OCI-LY1 (cell line): ENCODE measurements at regions not wholly inside any gene's neighbourhood (a gene's known extent, or its start where the extent isn't known, plus 50 kb on each side); places are given as distances from the start of the nearest gene placed in this dataset.

Source experiments
- H2AFZ ChIP-seq: fragments of 200-600 bp; sonication (generic), shearing (Covaris generic); 2 replicates; pipeline ENCODE4 v1.6.0; 2014; ENCODE audit warnings: antibody characterized with exemption, mild to moderate bottlenecking, low read length
- H3F3A ChIP-seq: fragments of 200-600 bp; sonication (generic), shearing (Covaris generic); 2 replicates; pipeline ENCODE4 v1.6.0; 2014; ENCODE audit warnings: mild to moderate bottlenecking, antibody characterized with exemption, low read length, moderate library complexity; ENCODE audit not compliant: insufficient read depth
- H3K27ac ChIP-seq: fragments of 200-600 bp; sonication (generic); 2 replicates; pipeline ENCODE4 v1.5.1; 2014; ENCODE audit warnings: low read length, mixed run types, mild to moderate bottlenecking, low read depth; ENCODE audit not compliant: poor library complexity, severe bottlenecking
- H3K27me3 ChIP-seq: fragments of 200-600 bp; sonication (generic); 2 replicates; pipeline ENCODE4 v1.6.0; 2014; ENCODE audit warnings: antibody characterized with exemption, mild to moderate bottlenecking, low read length, moderate library complexity; ENCODE audit not compliant: insufficient read depth
- H3K36me3 ChIP-seq: fragments of 200-600 bp; sonication (generic); 2 replicates; pipeline ENCODE4 v1.6.1; 2014; ENCODE audit warnings: mild to moderate bottlenecking, antibody characterized with exemption, low read length, moderate library complexity, mixed read lengths; ENCODE audit not compliant: insufficient read depth
- H3K4me1 ChIP-seq: fragments of 200-600 bp; sonication (generic); 2 replicates; pipeline ENCODE4 v1.5.1; 2014; ENCODE audit warnings: mild to moderate bottlenecking, low read length, moderate library complexity; ENCODE audit not compliant: insufficient read depth, severe bottlenecking
- H3K4me2 ChIP-seq: fragments of 200-600 bp; sonication (generic), shearing (Covaris generic); 2 replicates; pipeline ENCODE4 v1.6.1; 2014; ENCODE audit warnings: low read length
- H3K4me3 ChIP-seq: fragments of 200-600 bp; sonication (generic); 2 replicates; pipeline ENCODE4 v1.5.1; 2014; ENCODE audit warnings: low read length, low read depth, mild to moderate bottlenecking, mixed read lengths; ENCODE audit not compliant: poor library complexity, severe bottlenecking
- H3K79me2 ChIP-seq: fragments of 200-600 bp; shearing (Covaris generic); 2 replicates; pipeline ENCODE4 v1.6.1; 2016; ENCODE audit warnings: mixed run types, low read length, mixed read lengths; ENCODE audit not compliant: insufficient read depth
- H3K9ac ChIP-seq: fragments of 200-600 bp; sonication (generic), shearing (Covaris generic); 2 replicates; pipeline ENCODE4 v1.6.1; 2014; ENCODE audit warnings: mild to moderate bottlenecking, low read length, mixed read lengths
- H3K9me2 ChIP-seq: fragments of 200-600 bp; sonication (generic), shearing (Covaris generic); 2 replicates; pipeline ENCODE4 v1.6.1; 2014; ENCODE audit warnings: low read depth, mild to moderate bottlenecking, low read length, mixed read lengths
- H3K9me3 ChIP-seq: fragments of 200-600 bp; shearing (Covaris generic); 2 replicates; pipeline ENCODE4 v1.6.1; 2014; ENCODE audit warnings: low read length, mixed read lengths
- H4K20me1 ChIP-seq: fragments of 200-600 bp; sonication (generic), shearing (Covaris generic); 2 replicates; pipeline ENCODE4 v1.6.0; 2016; ENCODE audit warnings: mild to moderate bottlenecking, low read length; ENCODE audit not compliant: insufficient read depth
- EZH2 ChIP-seq: fragments of 200-600 bp; sonication (generic), shearing (Covaris generic); IDR thresholded peaks from 2 replicates; pipeline ENCODE4 v1.8.0; 2017; ENCODE audit warnings: borderline replicate concordance, mixed run types, mild to moderate bottlenecking, antibody characterized with exemption, low read length, moderate library complexity, mixed read lengths
- TF ChIP-seq, protein P1 (sequence below): fragments of 200-600 bp; sonication (generic), shearing (Covaris generic); IDR thresholded peaks from 2 replicates; pipeline ENCODE4 v1.5.1; 2017; ENCODE audit warnings: mild to moderate bottlenecking, antibody characterized with exemption, low read length, moderate library complexity, mixed read lengths

DNA sequence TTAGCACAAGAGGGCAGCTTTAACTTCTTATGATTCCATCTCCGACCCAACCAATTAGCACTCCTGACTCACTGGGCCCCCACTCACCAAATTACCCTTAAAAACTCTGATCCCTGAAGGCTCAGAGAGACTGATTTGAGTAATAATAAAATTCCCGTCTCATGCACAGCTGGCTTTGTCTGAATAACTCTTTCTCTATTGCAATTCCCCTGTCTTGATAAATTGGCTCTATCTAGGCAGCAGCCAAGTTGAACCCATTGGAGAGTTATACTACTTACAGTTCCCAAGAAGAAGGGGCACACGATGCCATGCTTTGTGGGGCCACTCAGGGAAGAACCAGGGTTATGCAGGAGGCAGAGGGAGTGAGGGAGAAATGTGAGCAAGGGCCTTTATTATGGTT, 632.8 kb downstream of the TSN start:
- H3K4me2 ChIP-seq: no peak overlapping the region
- no peaks in the 10 kb centered on the region for H4K20me1 ChIP-seq
- no peaks in the 10 kb centered on the region for H3K79me2 ChIP-seq
- H3K4me3 ChIP-seq: no peak overlapping the region
- H3K36me3 ChIP-seq: no peaks in the 10 kb centered on the region; the same call in 1 of the 2 replicates
- H3K9ac ChIP-seq: no peak overlapping the region
- H3K9me2 ChIP-seq: no peaks in the 10 kb centered on the region
- no peak overlapping the region for H2AFZ ChIP-seq
- no peaks in the 10 kb centered on the region for H3F3A ChIP-seq
- TF ChIP-seq, protein P1, sequence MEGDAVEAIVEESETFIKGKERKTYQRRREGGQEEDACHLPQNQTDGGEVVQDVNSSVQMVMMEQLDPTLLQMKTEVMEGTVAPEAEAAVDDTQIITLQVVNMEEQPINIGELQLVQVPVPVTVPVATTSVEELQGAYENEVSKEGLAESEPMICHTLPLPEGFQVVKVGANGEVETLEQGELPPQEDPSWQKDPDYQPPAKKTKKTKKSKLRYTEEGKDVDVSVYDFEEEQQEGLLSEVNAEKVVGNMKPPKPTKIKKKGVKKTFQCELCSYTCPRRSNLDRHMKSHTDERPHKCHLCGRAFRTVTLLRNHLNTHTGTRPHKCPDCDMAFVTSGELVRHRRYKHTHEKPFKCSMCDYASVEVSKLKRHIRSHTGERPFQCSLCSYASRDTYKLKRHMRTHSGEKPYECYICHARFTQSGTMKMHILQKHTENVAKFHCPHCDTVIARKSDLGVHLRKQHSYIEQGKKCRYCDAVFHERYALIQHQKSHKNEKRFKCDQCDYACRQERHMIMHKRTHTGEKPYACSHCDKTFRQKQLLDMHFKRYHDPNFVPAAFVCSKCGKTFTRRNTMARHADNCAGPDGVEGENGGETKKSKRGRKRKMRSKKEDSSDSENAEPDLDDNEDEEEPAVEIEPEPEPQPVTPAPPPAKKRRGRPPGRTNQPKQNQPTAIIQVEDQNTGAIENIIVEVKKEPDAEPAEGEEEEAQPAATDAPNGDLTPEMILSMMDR: no peak
- no peak for TF ChIP-seq EZH2
- no peak overlapping the region for H3K27ac ChIP-seq
- no peaks in the 10 kb centered on the region for H3K27me3 ChIP-seq
- no peaks in the 10 kb centered on the region for H3K9me3 ChIP-seq
- peaks cover 9% of the 10 kb centered on the region for H3K4me1 ChIP-seq

DNA sequence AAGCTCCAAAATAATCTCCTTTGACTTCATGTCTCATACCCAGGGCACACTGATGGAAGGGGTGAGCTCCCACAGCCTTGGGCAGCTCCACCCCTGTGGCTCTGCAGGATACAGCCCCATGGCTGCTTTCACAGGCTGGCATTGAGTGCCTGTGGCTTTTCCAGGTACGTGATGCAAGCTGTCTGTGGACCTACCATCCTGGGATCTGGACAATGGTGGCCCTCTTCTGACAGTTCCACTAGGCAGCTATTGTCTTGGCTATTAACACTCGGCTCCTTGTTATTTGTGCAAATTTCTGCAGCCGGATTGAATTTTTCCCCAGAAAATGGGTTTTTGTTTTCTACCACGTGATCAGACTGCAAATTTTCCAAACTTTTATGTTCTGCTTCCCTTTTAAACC, 634.2 kb downstream of the TSN start:
- Histone ChIP-seq H3K9me2 (no peaks in the 10 kb centered on the region), H4K20me1 (no peaks in the 10 kb centered on the region), H2AFZ (no peak overlapping the region), H3K4me3 (no peak overlapping the region), H3K27ac (no peak overlapping the region), H3K4me2 (no peak overlapping the region), H3F3A (no peaks in the 10 kb centered on the region), H3K4me1 (peaks cover 9% of the 10 kb centered on the region), H3K9me3 (no peaks in the 10 kb centered on the region), H3K9ac (no peak overlapping the region), H3K27me3 (no peaks in the 10 kb centered on the region), H3K36me3 (no peaks in the 10 kb centered on the region; the same call in 1 of the 2 replicates), H3K79me2 (no peaks in the 10 kb centered on the region)
- TF ChIP-seq EZH2: no peak
- TF ChIP-seq, protein P1: no peak

DNA sequence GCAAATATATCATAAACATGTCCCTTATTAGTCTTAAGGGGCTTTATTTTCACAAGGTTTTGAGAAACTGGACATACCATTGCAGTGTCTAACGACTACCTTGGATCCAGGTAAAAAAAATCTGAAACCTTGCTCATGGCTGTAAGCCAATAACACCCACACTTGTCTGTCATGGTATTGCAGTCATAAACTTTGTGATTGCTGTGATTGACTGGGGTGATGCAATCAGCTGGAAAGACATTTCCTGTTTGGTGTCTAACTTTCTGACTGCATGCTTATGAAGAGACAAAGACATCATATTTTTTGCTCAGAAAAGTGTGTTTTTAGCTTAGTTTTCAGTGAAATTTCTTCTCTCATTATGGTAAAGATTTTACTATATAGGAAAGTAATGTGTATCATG, 635.0 kb downstream of the TSN start:
- H3K27me3 ChIP-seq: no peaks in the 10 kb centered on the region
- H3K9ac ChIP-seq: no peak overlapping the region
- no peak overlapping the region for H2AFZ ChIP-seq

More for the DNA sequence above, 635.0 kb downstream of the TSN start:
- H3K4me2 ChIP-seq: no peak overlapping the region
- no peaks in the 10 kb centered on the region for H3K79me2 ChIP-seq
- no peaks in the 10 kb centered on the region for H3F3A ChIP-seq
- H3K27ac ChIP-seq: no peak overlapping the region
- no peaks in the 10 kb centered on the region for H3K9me3 ChIP-seq
- H4K20me1 ChIP-seq: no peaks in the 10 kb centered on the region
- TF ChIP-seq EZH2: no peak
- TF ChIP-seq, protein P1: no peak
- no peak overlapping the region for H3K4me3 ChIP-seq
- peaks cover 9% of the 10 kb centered on the region for H3K4me1 ChIP-seq
- H3K9me2 ChIP-seq: no peaks in the 10 kb centered on the region
- H3K36me3 ChIP-seq: no peaks in the 10 kb centered on the region; the same call in 1 of the 2 replicates
